ENCODE measurements at regions not wholly inside any gene's neighbourhood (a gene's known extent, or its start where the extent isn't known, plus 50 kb on each side); places are given as distances from the start of the nearest gene placed in this dataset.

GRCh38 chr9:104991144-104991953 lies 63.4 kb upstream of the ABCA1 start (continued):
- TF ChIP-seq ZKSCAN8 (CRISPR knock-in tag; IDR thresholded peaks at IDR 0.05) (0 out of 2 replicates have a peak, but pooled peaks have one; percentile 16), ZNF280B (CRISPR knock-in tag; IDR thresholded peaks at IDR 0.05) (no peak), RFX1 (IDR thresholded peaks at IDR 0.05) (no peak), ZBTB26 (CRISPR knock-in tag; IDR thresholded peaks at IDR 0.05) (no peak), ZNF408 (CRISPR knock-in tag; IDR thresholded peaks at IDR 0.05; ENCODE audit: low read depth) (no peak), TAL1 (IDR thresholded peaks at IDR 0.05) (no peak), CREM (IDR thresholded peaks at IDR 0.05; ENCODE audit: low read depth) (peak; percentile 45; the same call in 1 of the 2 replicates), HNRNPLL (IDR thresholded peaks at IDR 0.05; ENCODE audit: low read depth, low read length, poor library complexity, severe bottlenecking) (no peak), RBM34 (IDR thresholded peaks at IDR 0.05; ENCODE audit: borderline replicate concordance, insufficient read depth, low read length) (no peak), DMBX1 (CRISPR knock-in tag; IDR thresholded peaks at IDR 0.05; ENCODE audit: borderline replicate concordance) (no peak), CREB3L1 (IDR thresholded peaks at IDR 0.05; ENCODE audit: borderline replicate concordance, low read depth) (no peak), CBX1 (IDR thresholded peaks at IDR 0.05; ENCODE audit: low read depth) (no peak), MITF (IDR thresholded peaks at IDR 0.05) (no peak), NFIX (CRISPR knock-in tag; IDR thresholded peaks at IDR 0.05; ENCODE audit: low read depth) (no peak), PHF21A (IDR thresholded peaks at IDR 0.05; ENCODE audit: borderline replicate concordance, low read depth) (no peak), CREBBP (IDR thresholded peaks at IDR 0.05; ENCODE audit: low read depth, low read length) (no peak), MCM2 (IDR thresholded peaks at IDR 0.05; ENCODE audit: low read depth) (no peak), USF2 (CRISPR knock-in tag; IDR thresholded peaks at IDR 0.05) (no peak), DDX20 (tag; IDR thresholded peaks at IDR 0.05; ENCODE audit: low read depth) (no peak), ZNF197 (CRISPR knock-in tag; IDR thresholded peaks at IDR 0.05; ENCODE audit: low read depth) (no peak), FOXP1 (CRISPR knock-in tag; IDR thresholded peaks at IDR 0.05) (no peak), ZNF436 (CRISPR knock-in tag; IDR thresholded peaks at IDR 0.05) (no peak), SP1 (CRISPR knock-in tag; IDR thresholded peaks at IDR 0.05) (peak; percentile 62; the same call in 1 of the 2 replicates)

All from K562 (cell line).